ENCODE measurements at regions not wholly inside any gene's neighbourhood (a gene's known extent, or its start where the extent isn't known, plus 50 kb on each side); places are given as distances from the start of the nearest gene placed in this dataset.
A peak's percentile ranks its signal among the peaks of the same experiment; 100 is the strongest.

- Histone ChIP-seq H3K4me1 (ENCODE audit: control insufficient read depth, insufficient read depth, low read length) (peaks cover 25% of the 10 kb centered on the region), H3K36me3 (ENCODE audit: control insufficient read depth in 2 of 2, insufficient read depth in 2 of 2, low read length in 2 of 2) (peaks cover 2 to 3% of the 10 kb centered on the region in 2 donors), H3K9ac (ENCODE audit: low read length in 2 of 2) (no peak overlapping the region), H3K4me3 (ENCODE audit: low read length in 2 of 2) (no peak overlapping the region), H3K27ac (ENCODE audit: low read length) (no peak overlapping the region), H3K27me3 (ENCODE audit: control insufficient read depth in 1 of 2, insufficient read depth in 2 of 2, low read length in 2 of 2) (no peaks in the 10 kb centered on the region), H3K9me3 (ENCODE audit: control insufficient read depth in 2 of 2, low read length in 2 of 2) (peaks cover 0 to 4% of the 10 kb centered on the region in 2 donors)
These were observed 266.4 kb upstream of the KLF14 start for GRCh38 chr7:131000389-131000788.

- no peak overlapping the region for H3K4me3 ChIP-seq (ENCODE audit: low read length in 2 of 2)
- no peak overlapping the region for H3K27ac ChIP-seq (ENCODE audit: low read length)
- H3K9ac ChIP-seq (ENCODE audit: low read length in 2 of 2) = no peak overlapping the region
- H3K36me3 ChIP-seq (ENCODE audit: control insufficient read depth in 2 of 2, insufficient read depth in 2 of 2, low read length in 2 of 2) = peaks cover 2 to 3% of the 10 kb centered on the region in 2 donors
- H3K4me1 ChIP-seq (ENCODE audit: control insufficient read depth, insufficient read depth, low read length) = peaks cover 21% of the 10 kb centered on the region
- H3K9me3 ChIP-seq (ENCODE audit: control insufficient read depth in 2 of 2, low read length in 2 of 2) = peaks cover 0 to 4% of the 10 kb centered on the region in 2 donors
- no peaks in the 10 kb centered on the region for H3K27me3 ChIP-seq (ENCODE audit: control insufficient read depth in 1 of 2, insufficient read depth in 2 of 2, low read length in 2 of 2)
These were observed 266.9 kb upstream of the KLF14 start for GRCh38 chr7:131000873-131001272.

- Histone ChIP-seq H3K9ac (ENCODE audit: low read length in 2 of 2) (no peak overlapping the region), H3K4me3 (ENCODE audit: low read length in 2 of 2) (no peak overlapping the region), H3K4me1 (ENCODE audit: control insufficient read depth, insufficient read depth, low read length) (peaks cover 7% of the 10 kb centered on the region), H3K27ac (ENCODE audit: low read length) (no peak overlapping the region), H3K9me3 (ENCODE audit: control insufficient read depth in 2 of 2, low read length in 2 of 2) (peaks cover 0 to 4% of the 10 kb centered on the region in 2 donors), H3K36me3 (ENCODE audit: control insufficient read depth in 2 of 2, insufficient read depth in 2 of 2, low read length in 2 of 2) (peaks cover 2 to 3% of the 10 kb centered on the region in 2 donors), H3K27me3 (ENCODE audit: control insufficient read depth in 1 of 2, insufficient read depth in 2 of 2, low read length in 2 of 2) (no peaks in the 10 kb centered on the region)
These were observed 268.6 kb upstream of the KLF14 start for GRCh38 chr7:131002600-131002999.

- H3K9ac ChIP-seq (ENCODE audit: low read length in 2 of 2) = no peak overlapping the region
- H3K27me3 ChIP-seq (ENCODE audit: control insufficient read depth in 1 of 2, insufficient read depth in 2 of 2, low read length in 2 of 2) = no peaks in the 10 kb centered on the region
- no peak overlapping the region for H3K27ac ChIP-seq (ENCODE audit: low read length)
- H3K36me3 ChIP-seq (ENCODE audit: control insufficient read depth in 2 of 2, insufficient read depth in 2 of 2, low read length in 2 of 2) = peaks cover 2 to 3% of the 10 kb centered on the region in 2 donors
- no peak overlapping the region for H3K4me3 ChIP-seq (ENCODE audit: low read length in 2 of 2)
- peaks cover 12% of the 10 kb centered on the region for H3K4me1 ChIP-seq (ENCODE audit: control insufficient read depth, insufficient read depth, low read length)
- peaks cover 0 to 4% of the 10 kb centered on the region in 2 donors for H3K9me3 ChIP-seq (ENCODE audit: control insufficient read depth in 2 of 2, low read length in 2 of 2)
These were observed 269.6 kb upstream of the KLF14 start for GRCh38 chr7:131003634-131004033.

- H3K27me3 ChIP-seq (ENCODE audit: control insufficient read depth in 1 of 2, insufficient read depth in 2 of 2, low read length in 2 of 2) = no peaks in the 10 kb centered on the region
- H3K27ac ChIP-seq (ENCODE audit: low read length) = no peak overlapping the region
- peaks cover 10% of the 10 kb centered on the region for H3K4me1 ChIP-seq (ENCODE audit: control insufficient read depth, insufficient read depth, low read length)
- H3K9ac ChIP-seq (ENCODE audit: low read length in 2 of 2) = no peak overlapping the region
- peaks cover 2 to 3% of the 10 kb centered on the region in 2 donors for H3K36me3 ChIP-seq (ENCODE audit: control insufficient read depth in 2 of 2, insufficient read depth in 2 of 2, low read length in 2 of 2)
- H3K9me3 ChIP-seq (ENCODE audit: control insufficient read depth in 2 of 2, low read length in 2 of 2) = peaks cover 0 to 4% of the 10 kb centered on the region in 2 donors
- H3K4me3 ChIP-seq (ENCODE audit: low read length in 2 of 2) = no peak overlapping the region
These were observed 270.4 kb upstream of the KLF14 start for GRCh38 chr7:131004371-131004770.

- Histone ChIP-seq H3K27ac (ENCODE audit: low read length) (peak overlapping the region; percentile 37), H3K9me3 (ENCODE audit: control insufficient read depth in 2 of 2, low read length in 2 of 2) (peaks cover 0 to under 1% of the 10 kb centered on the region in 2 donors), H3K36me3 (ENCODE audit: control insufficient read depth in 2 of 2, insufficient read depth in 2 of 2, low read length in 2 of 2) (no peaks in the 10 kb centered on the region), H3K4me3 (ENCODE audit: low read length in 2 of 2) (peak overlapping the region in 1 of 2 donors; percentile 10), H3K4me1 (ENCODE audit: control insufficient read depth, insufficient read depth, low read length) (peaks cover 21% of the 10 kb centered on the region), H3K27me3 (ENCODE audit: control insufficient read depth in 1 of 2, insufficient read depth in 2 of 2, low read length in 2 of 2) (no peaks in the 10 kb centered on the region), H3K9ac (ENCODE audit: low read length in 2 of 2) (peak overlapping the region in 1 of 2 donors; percentile 23)
These were observed 273.7 kb upstream of the KLF14 start for GRCh38 chr7:131007439-131008330.

- no peak overlapping the region for H3K4me3 ChIP-seq (ENCODE audit: low read length in 2 of 2)
- H3K4me1 ChIP-seq (ENCODE audit: control insufficient read depth, insufficient read depth, low read length) = peaks cover 27% of the 10 kb centered on the region
- H3K27me3 ChIP-seq (ENCODE audit: control insufficient read depth in 1 of 2, insufficient read depth in 2 of 2, low read length in 2 of 2) = no peaks in the 10 kb centered on the region
- no peaks in the 10 kb centered on the region for H3K9me3 ChIP-seq (ENCODE audit: control insufficient read depth in 2 of 2, low read length in 2 of 2)
- no peak overlapping the region for H3K9ac ChIP-seq (ENCODE audit: low read length in 2 of 2)
- no peaks in the 10 kb centered on the region for H3K36me3 ChIP-seq (ENCODE audit: control insufficient read depth in 2 of 2, insufficient read depth in 2 of 2, low read length in 2 of 2)
- no peak overlapping the region for H3K27ac ChIP-seq (ENCODE audit: low read length)
These were observed 275.1 kb upstream of the KLF14 start for GRCh38 chr7:131008840-131009711.

GRCh38 chr7:131010029-131010716, 276.2 kb upstream of the KLF14 start:
- no peaks in the 10 kb centered on the region for H3K9me3 ChIP-seq (ENCODE audit: control insufficient read depth in 2 of 2, low read length in 2 of 2)
- H3K27me3 ChIP-seq (ENCODE audit: control insufficient read depth in 1 of 2, insufficient read depth in 2 of 2, low read length in 2 of 2) = no peaks in the 10 kb centered on the region
- no peak overlapping the region for H3K9ac ChIP-seq (ENCODE audit: low read length in 2 of 2)
- H3K4me1 ChIP-seq (ENCODE audit: control insufficient read depth, insufficient read depth, low read length) = peaks cover 27% of the 10 kb centered on the region
- no peaks in the 10 kb centered on the region for H3K36me3 ChIP-seq (ENCODE audit: control insufficient read depth in 2 of 2, insufficient read depth in 2 of 2, low read length in 2 of 2)
- no peak overlapping the region for H3K4me3 ChIP-seq (ENCODE audit: low read length in 2 of 2)
- H3K27ac ChIP-seq (ENCODE audit: low read length) = no peak overlapping the region

- H3K27ac ChIP-seq (ENCODE audit: low read length) = no peak overlapping the region
- no peak overlapping the region for H3K4me3 ChIP-seq (ENCODE audit: low read length in 2 of 2)
- H3K27me3 ChIP-seq (ENCODE audit: control insufficient read depth in 1 of 2, insufficient read depth in 2 of 2, low read length in 2 of 2) = no peaks in the 10 kb centered on the region
- H3K4me1 ChIP-seq (ENCODE audit: control insufficient read depth, insufficient read depth, low read length) = peaks cover 30% of the 10 kb centered on the region
- H3K9ac ChIP-seq (ENCODE audit: low read length in 2 of 2) = no peak overlapping the region
- no peaks in the 10 kb centered on the region for H3K9me3 ChIP-seq (ENCODE audit: control insufficient read depth in 2 of 2, low read length in 2 of 2)
- no peaks in the 10 kb centered on the region for H3K36me3 ChIP-seq (ENCODE audit: control insufficient read depth in 2 of 2, insufficient read depth in 2 of 2, low read length in 2 of 2)
These were observed 276.9 kb upstream of the KLF14 start for GRCh38 chr7:131010717-131011431.

- no peaks in the 10 kb centered on the region for H3K36me3 ChIP-seq (ENCODE audit: control insufficient read depth in 2 of 2, insufficient read depth in 2 of 2, low read length in 2 of 2)
These were observed 277.4 kb upstream of the KLF14 start for GRCh38 chr7:131011432-131011742.

More at GRCh38 chr7:131011432-131011742, 277.4 kb upstream of the KLF14 start:
- Histone ChIP-seq H3K27me3 (ENCODE audit: control insufficient read depth in 1 of 2, insufficient read depth in 2 of 2, low read length in 2 of 2) (no peaks in the 10 kb centered on the region), H3K27ac (ENCODE audit: low read length) (no peak overlapping the region), H3K4me1 (ENCODE audit: control insufficient read depth, insufficient read depth, low read length) (peaks cover 33% of the 10 kb centered on the region), H3K4me3 (ENCODE audit: low read length in 2 of 2) (no peak overlapping the region), H3K9me3 (ENCODE audit: control insufficient read depth in 2 of 2, low read length in 2 of 2) (no peaks in the 10 kb centered on the region), H3K9ac (ENCODE audit: low read length in 2 of 2) (no peak overlapping the region)

Data from stomach smooth muscle (tissue), 2 donors.